ENCODE measurements at regions not wholly inside any gene's neighbourhood (a gene's known extent, or its start where the extent isn't known, plus 50 kb on each side); places are given as distances from the start of the nearest gene placed in this dataset.

- no peaks in the 10 kb centered on the region for H3K36me3 ChIP-seq (ENCODE audit: control insufficient read depth in 4 of 4, insufficient read depth in 4 of 4, low read length in 4 of 4)
- TF ChIP-seq CTCF (IDR thresholded peaks at IDR 0.05; ENCODE audit: control extremely low read depth, extremely low read depth): no peak
- H3K4me1 ChIP-seq (ENCODE audit: control insufficient read depth in 5 of 5, insufficient read depth in 5 of 5, low read length in 5 of 5): no peaks in the 10 kb centered on the region
- 85 to 86% methylated on average over 1 of the region's 1 CpG for WGBS, 2 donors
- no peak overlapping the region for H3K4me3 ChIP-seq
- H3K27ac ChIP-seq (ENCODE audit: low read depth in 1 of 2, low read length in 1 of 2): no peak overlapping the region
- H3K9ac ChIP-seq (ENCODE audit: insufficient read depth in 1 of 2, low read length in 2 of 2): no peak overlapping the region
- no peak for ATAC-seq (ENCODE audit: insufficient read depth, low FRiP score)
- no peaks in the 10 kb centered on the region for H3K9me3 ChIP-seq (ENCODE audit: control insufficient read depth in 4 of 4, insufficient read depth in 3 of 4, low read length in 3 of 4)
- no peak for DNase-seq
- H3K27me3 ChIP-seq (ENCODE audit: control insufficient read depth in 3 of 3, insufficient read depth in 3 of 3, low read length in 2 of 3): no peaks in the 10 kb centered on the region
These were observed 596.5 kb upstream of the POT1 start for GRCh38 chr7:125526092-125526491.

- Histone ChIP-seq H3K27ac (ENCODE audit: low read depth in 1 of 2, low read length in 1 of 2) (no peak overlapping the region), H3K9me3 (ENCODE audit: control insufficient read depth in 4 of 4, insufficient read depth in 3 of 4, low read length in 3 of 4) (peaks cover 0 to 2% (median 0%) of the 10 kb centered on the region in 4 donors), H3K4me3 (no peak overlapping the region), H3K27me3 (ENCODE audit: control insufficient read depth in 3 of 3, insufficient read depth in 3 of 3, low read length in 2 of 3) (no peaks in the 10 kb centered on the region), H3K4me1 (ENCODE audit: control insufficient read depth in 5 of 5, insufficient read depth in 5 of 5, low read length in 5 of 5) (no peaks in the 10 kb centered on the region), H3K36me3 (ENCODE audit: control insufficient read depth in 4 of 4, insufficient read depth in 4 of 4, low read length in 4 of 4) (no peaks in the 10 kb centered on the region), H3K9ac (ENCODE audit: insufficient read depth in 1 of 2, low read length in 2 of 2) (no peak overlapping the region)
- TF ChIP-seq CTCF (IDR thresholded peaks at IDR 0.05; ENCODE audit: control extremely low read depth, extremely low read depth): no peak
- WGBS, 2 donors: 84 to 87% methylated on average over 4 of the region's 4 CpGs
- DNase-seq (no peak), ATAC-seq (ENCODE audit: insufficient read depth, low FRiP score) (no peak)
These were observed 586.6 kb upstream of the POT1 start for GRCh38 chr7:125516194-125516593.

- WGBS, 2 donors: 76 to 93% methylated on average over 1 of the region's 1 CpG
These were observed 582.7 kb upstream of the POT1 start for GRCh38 chr7:125512373-125512772.

More at GRCh38 chr7:125512373-125512772, 582.7 kb upstream of the POT1 start:
- no peak for TF ChIP-seq CTCF (IDR thresholded peaks at IDR 0.05; ENCODE audit: control extremely low read depth, extremely low read depth)
- ATAC-seq (ENCODE audit: insufficient read depth, low FRiP score) (no peak), DNase-seq (no peak)
- Histone ChIP-seq H3K27me3 (ENCODE audit: control insufficient read depth in 3 of 3, insufficient read depth in 3 of 3, low read length in 2 of 3) (no peaks in the 10 kb centered on the region), H3K36me3 (ENCODE audit: control insufficient read depth in 4 of 4, insufficient read depth in 4 of 4, low read length in 4 of 4) (no peaks in the 10 kb centered on the region), H3K9ac (ENCODE audit: insufficient read depth in 1 of 2, low read length in 2 of 2) (no peak overlapping the region), H3K4me3 (no peak overlapping the region), H3K4me1 (ENCODE audit: control insufficient read depth in 5 of 5, insufficient read depth in 5 of 5, low read length in 5 of 5) (no peaks in the 10 kb centered on the region), H3K27ac (ENCODE audit: low read depth in 1 of 2, low read length in 1 of 2) (no peak overlapping the region), H3K9me3 (ENCODE audit: control insufficient read depth in 4 of 4, insufficient read depth in 3 of 4, low read length in 3 of 4) (peaks cover 0 to 2% (median 0%) of the 10 kb centered on the region in 4 donors)

All from lung (tissue), 11 donors.